Hepatocyte (in vitro differentiated cells): ENCODE measurements at regions not wholly inside any gene's neighbourhood (a gene's known extent, or its start where the extent isn't known, plus 50 kb on each side); places are given as distances from the start of the nearest gene placed in this dataset.

Experiments
- DNase-seq: peaks from one replicate; pipeline ENCODE4 v3.0.0-alpha.2; 2016; ENCODE audit warnings: low spot score
- H2AFZ ChIP-seq: fragments of 200-600 bp; sonication (generic); 2 replicates; pipeline ENCODE4 v1.6.0; 2016; ENCODE audit warnings: antibody characterized with exemption, mild to moderate bottlenecking
- H3K27ac ChIP-seq: fragments of 200-600 bp; sonication (generic); 2 replicates; pipeline ENCODE4 v1.5.1; 2016; ENCODE audit warnings: mild to moderate bottlenecking
- H3K27me3 ChIP-seq: fragments of 200-600 bp; sonication (generic); 2 replicates; pipeline ENCODE4 v1.6.1; 2016
- H3K36me3 ChIP-seq: fragments of 200-600 bp; sonication (generic); replicated peaks from 2 replicates; pipeline ENCODE4 v1.5.1; 2016; ENCODE audit warnings: low read depth; ENCODE audit not compliant: insufficient read depth
- H3K4me1 ChIP-seq: fragments of 200-600 bp; sonication (generic); 2 replicates; pipeline ENCODE4 v1.5.1; 2016; ENCODE audit warnings: mild to moderate bottlenecking, moderate library complexity; ENCODE audit not compliant: insufficient read depth
- H3K4me2 ChIP-seq: fragments of 200-600 bp; sonication (generic); 2 replicates; pipeline ENCODE4 v1.6.0; 2016
- H3K4me3 ChIP-seq: fragments of 200-600 bp; sonication (generic); 2 replicates; pipeline ENCODE4 v1.5.1; 2016; ENCODE audit warnings: mild to moderate bottlenecking
- H3K79me2 ChIP-seq: fragments of 200-600 bp; sonication (generic); 2 replicates; pipeline ENCODE4 v1.6.0; 2017; ENCODE audit warnings: mild to moderate bottlenecking
- H3K9me2 ChIP-seq: fragments of 200-600 bp; sonication (generic); replicated peaks from 2 replicates; pipeline ENCODE4 v1.6.0; 2017; ENCODE audit warnings: mild to moderate bottlenecking; ENCODE audit not compliant: insufficient read depth
- H3K9me3 ChIP-seq: fragments of 200-600 bp; sonication (generic); 2 replicates; pipeline ENCODE4 v1.5.1; 2016; ENCODE audit warnings: low read depth, mild to moderate bottlenecking
- H4K20me1 ChIP-seq: fragments of 200-600 bp; sonication (generic); 2 replicates; pipeline ENCODE4 v1.6.0; 2016; ENCODE audit warnings: mild to moderate bottlenecking; ENCODE audit not compliant: insufficient read depth, poor library complexity, severe bottlenecking
- EZH2 ChIP-seq: fragments of 200-600 bp; sonication (generic); IDR thresholded peaks from 2 replicates; pipeline ENCODE4 v1.6.1; 2016; ENCODE audit warnings: antibody characterized with exemption, mild to moderate bottlenecking, borderline replicate concordance
- EZH2phosphoT487 ChIP-seq: fragments of 200-600 bp; sonication (generic); IDR thresholded peaks from one replicate; pipeline ENCODE4 v1.6.1; 2018; ENCODE audit warnings: antibody characterized with exemption, mild to moderate bottlenecking, low read depth, moderate library complexity; ENCODE audit not compliant: unreplicated experiment, severe bottlenecking
- WGBS: methylation state at CpG from one replicate; pipeline ENCODE4 v1.1.6; 2016; ENCODE audit warnings: low lambda C conversion rate; ENCODE audit errors: missing lambda C conversion rate; 5-methylcytosine and 5-hydroxymethylcytosine counted together
- TF ChIP-seq, protein P1 (sequence below): fragments of 200-600 bp; sonication (generic); IDR thresholded peaks from 2 replicates; pipeline ENCODE4 v1.5.1; 2016; ENCODE audit warnings: antibody characterized with exemption, mild to moderate bottlenecking; ENCODE audit not compliant: poor library complexity

DNA sequence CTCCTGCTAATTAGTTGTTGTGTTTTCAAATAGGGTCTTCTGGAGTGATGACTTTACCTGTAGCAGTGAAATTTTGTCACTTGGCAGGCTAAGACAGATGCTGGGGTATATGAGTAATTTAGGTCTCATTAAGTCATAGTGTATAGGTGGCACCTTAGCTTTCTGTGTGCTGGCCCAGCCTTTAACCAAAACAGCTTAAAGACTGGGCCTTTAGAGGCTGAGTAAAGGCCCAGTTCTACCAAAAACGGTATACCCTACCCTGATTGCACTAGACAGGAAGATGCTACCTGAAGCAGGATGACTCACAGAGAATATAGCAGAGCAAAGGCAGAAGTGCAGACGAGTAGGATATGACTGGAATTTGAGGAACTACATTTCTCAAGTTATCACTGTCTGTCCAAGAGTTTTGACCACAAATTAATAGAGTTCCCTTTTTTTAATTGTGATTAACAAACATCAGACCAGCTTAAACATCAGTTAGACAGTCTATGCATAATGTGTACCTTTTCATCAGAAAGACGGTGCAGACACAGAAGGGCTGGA is 337.9 kb upstream of the SALL3 start:
- H3K9me3 ChIP-seq: no peaks in the 10 kb centered on the region
- H3K4me3 ChIP-seq: no peak overlapping the region
- H4K20me1 ChIP-seq: no peaks in the 10 kb centered on the region
- 49% methylated on average over 3 of the region's 3 CpGs for WGBS
- no peaks in the 10 kb centered on the region for H3K36me3 ChIP-seq
- DNase-seq: no peak
- H3K4me1 ChIP-seq: no peaks in the 10 kb centered on the region
- no peak for TF ChIP-seq EZH2
- no peak for TF ChIP-seq EZH2phosphoT487
- TF ChIP-seq, protein P1, sequence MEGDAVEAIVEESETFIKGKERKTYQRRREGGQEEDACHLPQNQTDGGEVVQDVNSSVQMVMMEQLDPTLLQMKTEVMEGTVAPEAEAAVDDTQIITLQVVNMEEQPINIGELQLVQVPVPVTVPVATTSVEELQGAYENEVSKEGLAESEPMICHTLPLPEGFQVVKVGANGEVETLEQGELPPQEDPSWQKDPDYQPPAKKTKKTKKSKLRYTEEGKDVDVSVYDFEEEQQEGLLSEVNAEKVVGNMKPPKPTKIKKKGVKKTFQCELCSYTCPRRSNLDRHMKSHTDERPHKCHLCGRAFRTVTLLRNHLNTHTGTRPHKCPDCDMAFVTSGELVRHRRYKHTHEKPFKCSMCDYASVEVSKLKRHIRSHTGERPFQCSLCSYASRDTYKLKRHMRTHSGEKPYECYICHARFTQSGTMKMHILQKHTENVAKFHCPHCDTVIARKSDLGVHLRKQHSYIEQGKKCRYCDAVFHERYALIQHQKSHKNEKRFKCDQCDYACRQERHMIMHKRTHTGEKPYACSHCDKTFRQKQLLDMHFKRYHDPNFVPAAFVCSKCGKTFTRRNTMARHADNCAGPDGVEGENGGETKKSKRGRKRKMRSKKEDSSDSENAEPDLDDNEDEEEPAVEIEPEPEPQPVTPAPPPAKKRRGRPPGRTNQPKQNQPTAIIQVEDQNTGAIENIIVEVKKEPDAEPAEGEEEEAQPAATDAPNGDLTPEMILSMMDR: no peak
- no peaks in the 10 kb centered on the region for H3K9me2 ChIP-seq
- no peak overlapping the region for H2AFZ ChIP-seq
- H3K27me3 ChIP-seq: no peaks in the 10 kb centered on the region
- no peak overlapping the region for H3K27ac ChIP-seq
- no peaks in the 10 kb centered on the region for H3K79me2 ChIP-seq
- no peak overlapping the region for H3K4me2 ChIP-seq

DNA sequence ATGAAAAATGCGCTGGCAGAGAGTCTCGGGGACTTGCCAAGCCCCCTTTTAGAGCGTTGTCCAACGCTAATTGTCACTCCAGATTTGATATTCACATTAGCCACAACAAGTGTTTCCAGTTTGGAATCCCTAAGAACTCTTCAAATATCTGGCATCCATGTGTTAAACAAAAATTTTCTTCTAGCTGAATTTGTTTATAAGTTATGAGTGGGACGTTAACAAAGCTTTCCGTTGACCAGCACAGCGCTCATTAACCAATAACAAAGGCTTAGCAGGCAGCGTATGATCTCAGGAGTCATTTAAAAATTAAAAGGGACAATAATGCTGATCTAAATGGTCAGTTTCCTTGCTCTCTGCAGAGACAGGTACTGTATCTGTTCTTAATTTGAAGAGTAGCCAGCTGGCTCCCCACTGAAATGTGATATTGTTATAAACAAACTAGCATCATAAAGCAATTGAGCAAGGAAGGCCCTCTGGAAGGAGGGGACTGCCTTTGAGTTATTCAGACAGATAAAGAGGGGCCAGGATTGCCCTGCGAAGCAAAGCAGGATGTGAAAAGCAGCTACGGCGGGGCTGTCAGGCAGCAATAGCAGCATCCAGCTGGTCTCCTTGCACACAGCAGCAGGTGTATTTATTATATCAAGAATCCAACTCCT is 337.2 kb upstream of the SALL3 start:
- H3K9me2 ChIP-seq: no peaks in the 10 kb centered on the region
- H3K27me3 ChIP-seq: no peaks in the 10 kb centered on the region
- no peaks in the 10 kb centered on the region for H4K20me1 ChIP-seq
- 44% methylated on average over 11 of the region's 11 CpGs for WGBS
- H2AFZ ChIP-seq: no peak overlapping the region
- DNase-seq: no peak
- H3K4me2 ChIP-seq: no peak overlapping the region
- no peaks in the 10 kb centered on the region for H3K9me3 ChIP-seq
- H3K27ac ChIP-seq: no peak overlapping the region
- H3K79me2 ChIP-seq: no peaks in the 10 kb centered on the region
- H3K36me3 ChIP-seq: no peaks in the 10 kb centered on the region
- no peaks in the 10 kb centered on the region for H3K4me1 ChIP-seq
- no peak for TF ChIP-seq EZH2
- no peak for TF ChIP-seq EZH2phosphoT487
- TF ChIP-seq, protein P1: no peak
- no peak overlapping the region for H3K4me3 ChIP-seq

DNA sequence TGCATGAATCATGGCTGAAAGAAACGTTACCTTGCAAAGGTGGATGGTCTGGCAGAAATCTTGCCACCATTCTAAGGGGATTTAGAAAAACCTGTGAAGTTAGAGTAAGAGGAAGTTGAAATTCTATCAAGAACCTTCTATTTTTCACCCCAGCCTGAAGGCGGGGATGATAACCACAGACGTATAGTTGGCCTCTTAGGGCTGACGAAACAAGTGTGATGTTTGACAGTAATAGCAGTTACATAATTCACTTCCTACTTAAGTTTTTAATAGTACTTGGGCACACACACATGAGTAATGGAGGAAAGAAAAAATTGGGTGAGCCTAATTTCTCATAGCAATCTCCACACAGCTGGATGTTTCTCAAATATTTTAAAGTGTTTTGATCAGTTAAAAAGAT is 336.6 kb upstream of the SALL3 start:
- no peak for DNase-seq
- WGBS: 59% methylated on average over 4 of the region's 4 CpGs
- Histone ChIP-seq H3K4me1 (no peaks in the 10 kb centered on the region), H3K79me2 (no peaks in the 10 kb centered on the region), H3K4me3 (no peak overlapping the region), H3K27me3 (no peaks in the 10 kb centered on the region), H3K4me2 (no peak overlapping the region), H3K9me3 (no peaks in the 10 kb centered on the region), H4K20me1 (no peaks in the 10 kb centered on the region), H3K36me3 (no peaks in the 10 kb centered on the region), H3K27ac (no peak overlapping the region), H2AFZ (no peak overlapping the region), H3K9me2 (no peaks in the 10 kb centered on the region)
- TF ChIP-seq, protein P1: no peak
- TF ChIP-seq EZH2phosphoT487 (no peak), EZH2 (no peak)
